HUES6 (cell line): ENCODE measurements at regions not wholly inside any gene's neighbourhood (a gene's known extent, or its start where the extent isn't known, plus 50 kb on each side); places are given as distances from the start of the nearest gene placed in this dataset.
"Not testable (repeated sequence)": the region's sequence is repeated elsewhere in the genome, so short reads cannot be mapped to it uniquely, and the experiment has no call there.

ENCODE experiments used
- H3K27ac ChIP-seq: 2 replicates; pipeline ENCODE4 v1.7.0; 2013; ENCODE audit warnings: low read depth, mild to moderate bottlenecking, low read length, inconsistent platforms
- H3K27me3 ChIP-seq: 2 replicates; pipeline ENCODE4 v1.6.1; 2013; ENCODE audit warnings: low read length; ENCODE audit not compliant: control insufficient read depth, insufficient read depth
- H3K36me3 ChIP-seq: 2 replicates; pipeline ENCODE4 v1.6.1; 2013; ENCODE audit warnings: low read length; ENCODE audit not compliant: control insufficient read depth, insufficient read depth
- H3K4me1 ChIP-seq: 2 replicates; pipeline ENCODE4 v1.6.1; 2013; ENCODE audit warnings: low read length; ENCODE audit not compliant: control insufficient read depth, insufficient read depth
- H3K4me3 ChIP-seq: 2 replicates; pipeline ENCODE4 v1.5.1; 2013; ENCODE audit warnings: low read depth, low read length
- H3K9ac ChIP-seq: one replicate; pipeline ENCODE4 v1.6.1; 2013; ENCODE audit warnings: mild to moderate bottlenecking, low read length
- H3K9me3 ChIP-seq: 2 replicates; pipeline ENCODE4 v1.6.1; 2013; ENCODE audit warnings: low read depth, low read length; ENCODE audit not compliant: control insufficient read depth, insufficient read depth

DNA sequence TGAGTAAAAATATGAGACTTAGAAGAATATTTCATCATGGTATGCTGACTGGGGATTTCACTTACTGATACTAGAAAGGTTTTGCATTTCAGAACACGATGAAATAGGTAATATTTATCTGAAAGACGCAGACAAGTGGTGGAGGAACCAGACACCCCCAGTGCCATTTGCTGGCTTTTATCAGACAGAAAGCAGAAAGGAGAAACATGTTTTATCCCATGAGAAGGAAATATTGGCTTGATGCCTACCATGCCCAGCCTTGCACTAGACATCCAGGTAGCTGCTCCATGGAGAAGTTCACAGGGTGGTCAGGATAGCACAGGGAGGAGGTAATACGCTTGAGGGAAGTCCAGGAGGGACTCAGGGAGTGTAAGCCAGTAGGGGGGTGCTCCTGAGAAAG, 258.9 kb upstream of the PLGLB2 start:
- H3K4me1 ChIP-seq, H3K4me3 ChIP-seq, H3K27ac ChIP-seq, H3K9ac ChIP-seq, H3K9me3 ChIP-seq, H3K27me3 ChIP-seq, H3K36me3 ChIP-seq: not testable (repeated sequence)

DNA sequence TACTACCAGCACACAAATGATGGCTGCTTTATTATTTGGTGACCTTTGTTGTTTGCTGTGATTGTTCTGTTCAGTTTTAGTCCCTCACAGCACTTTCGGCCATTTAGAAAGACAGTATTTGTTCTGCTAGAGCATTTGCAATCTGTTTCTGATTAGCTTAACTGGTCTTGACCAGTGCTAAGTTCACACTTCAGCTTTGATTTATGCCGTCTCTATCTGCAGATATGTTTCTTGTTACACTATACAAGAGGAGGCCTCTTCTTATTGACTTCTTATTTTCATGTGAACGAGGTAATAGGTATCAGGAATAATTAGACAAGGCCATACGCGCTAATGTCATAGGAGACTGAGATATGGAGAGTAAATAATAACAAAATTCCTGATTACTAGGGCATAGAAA, 253.0 kb upstream of the PLGLB2 start:
- H3K9me3 ChIP-seq, H3K36me3 ChIP-seq, H3K4me1 ChIP-seq, H3K9ac ChIP-seq, H3K27ac ChIP-seq, H3K27me3 ChIP-seq, H3K4me3 ChIP-seq: not testable (repeated sequence)

DNA sequence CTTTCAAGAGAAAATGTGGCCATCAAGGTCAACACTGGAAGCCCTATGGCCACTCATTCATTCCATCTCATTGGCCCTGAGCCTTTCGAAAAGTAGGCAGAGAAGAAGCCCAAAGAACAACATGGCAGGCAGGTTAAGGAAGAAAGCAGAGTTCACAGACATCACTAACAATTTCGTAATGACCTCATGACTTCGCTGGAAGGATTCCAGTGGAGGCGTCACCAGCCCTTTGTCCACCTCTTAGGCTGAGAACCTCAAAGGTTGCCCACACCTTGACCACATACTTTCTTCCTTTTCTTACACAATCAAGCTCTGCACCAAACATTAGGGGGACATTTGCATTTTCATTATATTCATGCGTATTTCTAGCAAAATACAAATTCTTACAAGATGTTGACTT, 252.4 kb upstream of the PLGLB2 start:
- H3K9me3 ChIP-seq, H3K4me1 ChIP-seq, H3K27ac ChIP-seq, H3K27me3 ChIP-seq, H3K36me3 ChIP-seq, H3K4me3 ChIP-seq, H3K9ac ChIP-seq: not testable (repeated sequence)

DNA sequence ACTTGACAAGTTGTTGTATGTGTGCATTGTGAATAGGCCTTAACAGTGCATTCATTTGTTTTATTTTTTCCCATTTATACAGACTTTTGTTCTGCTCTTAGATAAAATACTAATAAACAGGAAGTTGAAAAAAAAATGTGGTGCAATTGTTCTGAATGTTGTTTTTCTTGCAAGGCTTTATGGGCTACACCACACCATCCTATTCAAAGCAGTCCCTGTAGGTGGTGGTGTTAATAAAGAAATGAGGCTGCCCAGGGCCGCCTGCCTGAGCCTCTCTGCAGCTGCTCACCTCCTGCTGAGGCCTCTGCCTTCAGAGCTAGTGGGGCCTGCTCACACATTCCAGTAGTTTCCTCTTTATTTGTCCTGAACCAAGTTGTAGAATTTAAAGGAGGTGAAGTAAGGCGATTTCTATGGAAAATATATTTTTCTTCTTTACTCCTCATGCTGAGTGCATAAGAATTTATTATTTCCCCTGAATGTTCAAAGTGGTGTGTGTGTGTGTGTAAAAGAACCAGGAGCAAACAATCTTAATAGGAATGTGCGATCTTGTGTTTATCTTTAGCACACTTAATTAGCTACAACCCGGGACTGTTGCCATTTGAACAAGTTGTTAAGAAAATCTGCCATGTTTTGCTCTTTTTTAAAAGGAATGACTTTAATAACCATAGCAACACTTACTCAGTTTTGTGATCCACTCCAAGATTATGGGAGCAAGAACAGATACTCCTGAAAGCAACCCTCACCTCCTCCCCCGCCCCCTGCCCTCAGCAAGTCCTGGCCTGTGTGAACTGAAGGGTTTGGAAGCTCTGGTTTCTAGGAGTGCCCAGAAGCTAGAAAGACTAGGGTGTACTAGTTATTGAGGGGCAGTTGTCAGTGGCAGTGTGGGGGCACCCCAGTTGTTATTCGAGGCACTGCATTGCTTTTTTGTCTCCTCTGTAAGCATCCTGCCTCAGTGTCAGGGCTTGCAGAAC, 251.6 kb upstream of the PLGLB2 start:
- not testable (repeated sequence) for H3K27me3 ChIP-seq, H3K9ac ChIP-seq, H3K36me3 ChIP-seq, H3K4me1 ChIP-seq, H3K4me3 ChIP-seq, H3K9me3 ChIP-seq, H3K27ac ChIP-seq

DNA sequence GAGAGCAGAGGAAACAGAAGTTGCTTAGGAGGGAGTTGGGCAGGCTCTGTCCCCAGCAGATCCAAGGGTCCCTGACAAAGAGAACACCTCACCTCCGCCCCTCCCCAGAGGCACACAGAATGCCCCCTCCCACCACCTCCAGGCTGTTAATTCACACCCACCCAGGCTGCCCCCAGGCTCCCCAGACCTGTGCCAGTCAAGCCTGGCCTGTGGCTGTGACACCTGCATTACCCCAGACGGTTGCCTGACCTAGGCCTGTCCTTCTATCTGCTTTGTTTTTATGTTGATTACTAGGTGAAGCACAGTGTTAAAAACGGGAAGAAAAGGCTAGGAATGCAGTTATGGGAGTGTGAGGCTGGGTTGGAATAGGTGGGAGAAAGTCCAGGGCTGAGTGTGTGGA, 250.8 kb upstream of the PLGLB2 start:
- not testable (repeated sequence) for H3K4me1 ChIP-seq

DNA sequence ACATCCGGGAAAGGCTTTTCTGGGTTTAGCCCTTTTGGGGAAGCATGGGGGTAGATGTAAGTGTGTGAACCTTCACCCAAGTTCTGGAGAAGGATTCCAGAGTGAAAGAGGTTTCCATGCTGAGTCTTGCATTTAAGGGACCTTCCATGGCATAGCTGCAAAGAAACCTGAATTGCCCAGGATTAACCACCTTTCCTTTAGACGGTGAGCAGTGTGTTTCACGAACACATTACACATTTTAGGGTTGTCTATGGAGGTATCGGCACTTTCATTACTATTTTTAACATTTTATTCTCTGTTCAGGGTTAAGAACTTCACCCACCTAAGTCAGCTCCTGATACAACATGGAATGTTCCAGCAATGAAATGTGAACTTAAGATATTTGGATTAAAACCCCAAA, 250.2 kb upstream of the PLGLB2 start:
- not testable (repeated sequence) for H3K27ac ChIP-seq, H3K9me3 ChIP-seq, H3K36me3 ChIP-seq, H3K9ac ChIP-seq, H3K4me3 ChIP-seq, H3K27me3 ChIP-seq, H3K4me1 ChIP-seq

More for the DNA sequence above, 250.8 kb upstream of the PLGLB2 start:
- H3K4me3 ChIP-seq, H3K9me3 ChIP-seq, H3K27ac ChIP-seq, H3K36me3 ChIP-seq, H3K9ac ChIP-seq, H3K27me3 ChIP-seq: not testable (repeated sequence)

DNA sequence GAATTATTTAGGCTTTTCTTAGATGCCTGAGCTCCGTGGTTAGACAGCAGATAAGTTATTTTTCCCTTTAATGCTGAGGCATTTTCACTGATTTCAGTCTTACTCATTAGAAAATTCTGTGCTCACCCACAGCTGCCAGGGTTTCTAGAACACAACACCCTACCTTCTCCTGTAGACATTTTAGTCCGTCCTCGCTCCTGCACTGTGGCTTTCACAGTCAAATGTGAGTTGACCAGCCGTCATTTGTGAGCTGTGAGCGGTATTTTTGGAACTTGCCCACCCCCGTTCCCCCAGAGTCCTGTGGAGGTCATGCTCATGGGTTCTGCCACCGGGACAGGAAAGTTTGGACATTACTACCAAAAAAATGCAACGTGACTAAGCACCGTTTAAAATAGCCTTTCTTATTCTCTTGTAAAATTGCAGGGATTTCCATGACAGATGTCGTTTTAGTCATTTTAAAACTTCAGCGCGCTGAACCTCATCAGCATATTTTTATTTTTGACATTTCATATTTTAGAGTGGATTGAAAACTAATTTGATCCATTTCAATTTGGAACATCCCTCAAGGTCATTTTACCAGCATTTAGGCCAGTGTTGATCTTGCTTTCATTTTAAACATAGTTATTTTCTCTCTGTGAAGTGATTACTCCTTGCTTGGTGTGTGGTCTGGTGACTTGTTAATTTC, 249.6 kb upstream of the PLGLB2 start:
- not testable (repeated sequence) for H3K27ac ChIP-seq, H3K36me3 ChIP-seq, H3K4me1 ChIP-seq, H3K9me3 ChIP-seq, H3K4me3 ChIP-seq, H3K27me3 ChIP-seq
- peak overlapping the region; percentile 39 for H3K9ac ChIP-seq

DNA sequence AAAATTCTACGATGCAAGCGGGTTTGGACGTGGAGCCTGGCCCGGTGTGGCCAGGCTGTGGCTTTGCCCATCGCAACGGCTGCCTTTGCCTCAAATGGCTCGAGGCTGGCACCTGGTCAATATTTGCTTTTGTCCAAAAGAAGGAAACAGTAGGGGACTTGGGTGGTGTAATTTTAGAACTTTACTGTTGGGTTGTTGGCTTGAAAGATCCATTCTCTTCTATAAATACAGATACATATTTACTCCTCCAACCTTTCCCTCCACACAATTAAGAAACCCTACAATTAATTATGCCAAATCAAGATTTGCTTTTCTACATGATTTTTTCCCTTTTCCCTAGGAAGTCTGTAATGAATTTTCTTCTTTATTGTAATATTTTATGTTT, 249.0 kb upstream of the PLGLB2 start:
- not testable (repeated sequence) for H3K9ac ChIP-seq, H3K27ac ChIP-seq

DNA sequence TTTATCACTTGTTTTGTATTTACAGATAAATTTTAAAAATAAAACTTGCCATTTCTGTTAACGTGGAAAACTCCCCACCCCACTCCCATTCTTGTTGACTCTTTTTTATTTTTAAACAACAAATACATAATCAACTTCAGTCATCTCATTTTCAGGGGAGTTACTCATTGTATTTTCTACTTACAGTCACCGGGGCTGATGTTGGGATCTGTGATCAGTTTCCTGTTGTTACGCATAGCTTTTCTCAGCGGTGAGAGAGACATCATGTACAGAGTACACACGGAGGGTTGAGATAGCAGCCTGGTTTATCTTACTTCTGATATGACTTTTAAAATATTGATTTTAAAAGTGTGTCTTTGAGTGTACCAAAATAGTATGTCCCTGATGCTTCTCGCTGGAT, 248.0 kb upstream of the PLGLB2 start:
- not testable (repeated sequence) for H3K9me3 ChIP-seq, H3K27me3 ChIP-seq, H3K36me3 ChIP-seq, H3K9ac ChIP-seq, H3K27ac ChIP-seq, H3K4me1 ChIP-seq, H3K4me3 ChIP-seq

More for the DNA sequence above, 249.0 kb upstream of the PLGLB2 start:
- H3K27me3 ChIP-seq, H3K4me1 ChIP-seq, H3K4me3 ChIP-seq, H3K9me3 ChIP-seq, H3K36me3 ChIP-seq: not testable (repeated sequence)

DNA sequence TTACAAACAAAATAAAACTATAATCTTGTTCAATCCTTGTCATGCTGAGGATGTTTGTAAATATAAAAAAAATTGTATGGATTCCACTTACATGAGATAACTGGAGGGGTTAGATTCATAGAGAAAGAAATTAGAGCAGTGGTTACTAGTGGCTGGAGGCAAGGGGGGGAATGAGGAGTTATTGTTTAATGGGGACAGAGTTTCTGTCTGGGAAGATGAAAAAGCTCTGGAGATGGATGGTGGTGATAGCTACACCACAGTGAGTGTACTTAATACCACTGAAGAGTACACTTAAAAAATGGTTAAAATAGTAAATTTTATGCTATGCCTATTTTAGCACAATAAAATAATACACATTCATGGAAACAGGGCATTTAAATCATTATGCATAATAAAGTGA, 247.5 kb upstream of the PLGLB2 start:
- not testable (repeated sequence) for H3K27ac ChIP-seq, H3K9me3 ChIP-seq, H3K36me3 ChIP-seq, H3K27me3 ChIP-seq, H3K4me1 ChIP-seq, H3K4me3 ChIP-seq, H3K9ac ChIP-seq

DNA sequence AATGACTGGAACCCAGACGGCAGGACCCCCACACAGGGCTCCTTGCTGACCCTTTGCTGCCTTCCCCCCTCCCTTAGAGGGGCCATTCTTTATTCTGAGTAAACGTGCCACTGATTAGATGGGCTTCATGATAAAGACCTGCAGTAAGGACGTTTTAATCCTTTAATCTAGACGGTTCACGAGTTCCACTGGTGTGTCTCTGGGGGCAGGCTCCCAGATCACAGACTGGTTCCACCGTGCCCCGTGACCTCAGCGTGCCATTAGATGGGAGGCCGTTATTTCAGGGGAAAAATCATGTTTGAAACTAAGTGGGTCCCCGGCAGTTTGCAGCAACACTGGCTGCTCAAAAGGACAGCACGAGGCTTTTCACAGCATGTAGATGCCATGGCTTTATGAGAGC, 246.9 kb upstream of the PLGLB2 start:
- H3K4me3 ChIP-seq, H3K9me3 ChIP-seq, H3K4me1 ChIP-seq, H3K27me3 ChIP-seq, H3K9ac ChIP-seq, H3K27ac ChIP-seq, H3K36me3 ChIP-seq: not testable (repeated sequence)
